Cerebellar cortex (tissue), 1 donor: ENCODE measurements at regions not wholly inside any gene's neighbourhood (a gene's known extent, or its start where the extent isn't known, plus 50 kb on each side); places are given as distances from the start of the nearest gene placed in this dataset.
"Not testable (repeated sequence)": the region's sequence is repeated elsewhere in the genome, so short reads cannot be mapped to it uniquely, and the experiment has no call there.

Experiments
- DNase-seq: peaks from one replicate; pipeline ENCODE4 v3.0.0-alpha.2; 2015; ENCODE audit warnings: low spot score

DNA sequence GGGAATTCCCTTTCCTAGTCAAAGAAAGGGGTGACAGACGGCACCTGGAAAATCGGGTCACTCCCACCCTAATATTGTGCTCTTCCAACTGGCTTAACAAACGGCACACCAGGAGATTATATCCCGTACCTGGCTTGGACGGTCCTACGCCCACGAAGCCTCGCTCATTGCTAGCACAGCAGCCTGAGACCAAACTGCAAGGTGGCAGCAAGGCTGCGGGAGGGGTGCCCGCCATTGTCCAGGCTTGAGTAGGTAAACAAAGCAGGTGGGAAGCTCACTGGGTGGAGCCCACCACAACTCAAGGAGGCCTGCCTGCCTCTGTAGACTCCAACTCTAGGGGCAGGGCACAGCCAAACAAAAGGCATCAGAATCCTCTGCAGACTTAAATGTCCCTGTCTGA, 457.8 kb upstream of the PIK3R1 start:
- not testable (repeated sequence) for DNase-seq

DNA sequence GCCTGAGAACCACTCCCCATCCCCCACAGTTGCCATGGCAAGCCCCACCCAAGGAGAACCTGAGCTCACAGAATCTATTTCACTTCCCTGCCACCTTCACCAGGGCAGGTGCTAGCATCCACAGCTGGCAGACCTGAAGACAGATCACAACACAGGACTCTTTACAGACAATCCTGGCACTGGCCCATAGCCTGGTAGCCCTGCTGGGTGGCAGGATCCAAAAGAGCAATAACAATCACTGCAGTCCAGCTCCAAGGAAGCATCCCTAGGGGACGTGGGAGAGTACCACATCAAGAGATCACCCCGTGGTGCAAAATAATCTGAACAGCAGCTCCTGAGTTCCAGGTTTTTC, 463.2 kb upstream of the PIK3R1 start:
- no peak for DNase-seq

DNA sequence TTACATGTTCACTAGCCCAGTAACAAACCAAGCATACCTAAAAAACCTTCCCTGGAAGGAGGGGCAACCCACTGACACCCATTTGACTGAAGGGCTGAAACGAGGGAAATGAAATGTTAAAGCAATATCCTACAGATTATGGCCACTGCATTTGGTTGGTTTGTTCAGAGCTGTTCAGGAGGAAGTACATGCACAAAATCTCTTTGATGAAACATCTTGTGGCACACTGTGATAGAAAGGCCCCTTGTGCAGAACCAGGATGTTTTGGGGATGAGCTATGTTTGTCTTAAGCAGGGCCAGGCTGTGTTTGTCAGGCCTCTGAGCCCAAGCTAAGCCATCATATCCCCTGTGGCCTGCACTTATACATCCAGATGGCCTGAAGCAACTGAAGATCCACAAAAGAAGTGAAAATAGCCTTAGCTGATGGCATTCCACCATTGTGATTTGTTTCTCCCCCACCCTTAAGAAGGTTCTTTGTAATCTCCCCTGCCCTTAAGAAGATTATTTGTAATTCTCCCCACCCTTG, 467.3 kb upstream of the PIK3R1 start:
- DNase-seq: no peak

DNA sequence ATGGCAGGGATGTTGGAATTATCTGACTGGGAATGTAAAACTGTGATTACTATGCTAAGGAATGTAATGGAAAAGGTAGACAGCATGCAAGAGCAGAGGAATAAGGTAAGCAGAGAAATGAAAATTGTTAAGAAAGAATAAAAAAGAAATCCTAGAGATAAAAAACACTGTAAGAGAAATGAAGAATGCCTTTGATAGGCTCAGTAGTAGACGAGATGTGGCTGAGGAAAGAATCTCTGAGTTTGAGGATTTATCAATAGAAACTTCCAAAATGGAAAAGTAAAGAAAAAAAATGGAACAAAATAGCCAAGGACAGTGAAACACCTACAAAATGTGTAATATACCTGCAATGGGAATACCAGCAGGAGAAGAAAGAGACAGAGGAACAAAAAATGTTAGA, 468.5 kb upstream of the PIK3R1 start:
- DNase-seq: no peak

DNA sequence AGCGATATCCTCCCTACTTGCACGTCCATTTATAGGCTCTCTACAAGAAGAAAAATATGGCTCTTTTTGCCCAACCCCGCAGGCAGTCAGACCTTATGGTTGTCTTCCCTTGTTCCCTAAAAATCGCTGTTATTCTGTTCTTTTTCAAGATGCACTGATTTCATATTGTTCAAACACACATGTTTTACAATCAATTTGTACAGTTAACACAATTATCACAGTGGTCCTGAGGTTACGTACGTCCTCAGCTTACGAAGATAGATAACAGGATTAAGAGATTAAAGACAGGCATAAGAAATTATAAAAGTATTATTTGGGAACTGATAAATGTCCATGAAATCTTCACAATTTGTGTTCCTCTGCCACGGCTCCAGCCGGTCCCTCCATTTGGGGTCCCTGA, 468.9 kb upstream of the PIK3R1 start:
- DNase-seq: not testable (repeated sequence)

DNA sequence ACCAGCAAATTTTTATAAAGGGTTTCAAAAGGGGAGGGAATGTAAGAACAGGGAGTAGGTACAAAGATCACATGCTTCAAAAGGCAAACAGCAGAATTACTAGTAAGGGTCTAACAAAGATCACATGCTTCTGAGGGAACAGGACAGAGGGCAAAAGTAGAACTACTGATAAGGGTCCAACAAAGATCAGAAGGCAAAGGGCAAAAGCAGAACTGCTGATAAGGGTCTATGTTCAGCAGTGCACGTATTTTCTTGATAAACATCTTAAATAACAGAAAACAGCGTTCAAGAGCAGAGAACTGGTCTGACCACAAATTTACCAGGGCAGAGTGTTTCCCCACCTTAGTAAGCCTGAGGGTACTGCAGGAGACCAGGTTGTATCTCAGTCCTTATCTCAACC, 469.5 kb upstream of the PIK3R1 start:
- no peak for DNase-seq

DNA sequence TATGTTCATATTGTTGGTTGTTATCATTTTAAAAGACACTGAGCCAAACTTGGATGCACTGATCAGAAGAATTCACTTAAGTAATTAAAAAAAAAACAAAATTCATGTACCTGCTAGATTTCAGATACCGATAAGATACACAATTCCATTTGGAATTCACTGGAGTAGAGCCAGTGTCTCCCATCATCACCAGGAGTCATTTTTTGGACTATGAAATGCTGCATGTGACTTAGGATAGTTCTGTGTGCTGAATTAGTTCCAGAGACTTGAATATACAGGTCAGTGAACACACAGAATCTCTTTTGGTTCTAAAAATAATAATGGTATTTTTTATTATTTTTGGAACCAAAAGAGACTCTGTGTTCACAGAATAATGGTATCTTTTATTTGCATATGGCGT, 482.6 kb upstream of the PIK3R1 start:
- DNase-seq: peak; percentile 91

DNA sequence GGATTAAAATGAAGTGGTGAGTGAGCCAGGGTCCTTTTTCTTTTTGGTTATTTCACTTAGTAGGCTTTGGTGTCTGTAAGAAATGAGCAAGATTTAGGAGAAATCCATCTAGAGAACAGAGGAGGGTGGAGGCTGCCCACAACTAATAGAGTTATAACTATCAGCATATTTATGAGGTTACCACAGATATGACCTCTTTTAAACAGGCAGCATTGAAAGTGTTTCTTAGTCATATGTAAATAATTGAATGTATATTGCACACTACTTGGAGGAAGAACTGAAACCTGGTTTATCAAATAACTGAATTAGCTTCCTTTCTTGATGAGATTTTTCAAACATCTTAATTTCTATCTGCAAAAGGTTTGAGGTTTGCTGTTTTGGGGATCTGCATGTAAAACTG, 483.1 kb upstream of the PIK3R1 start:
- no peak for DNase-seq

DNA sequence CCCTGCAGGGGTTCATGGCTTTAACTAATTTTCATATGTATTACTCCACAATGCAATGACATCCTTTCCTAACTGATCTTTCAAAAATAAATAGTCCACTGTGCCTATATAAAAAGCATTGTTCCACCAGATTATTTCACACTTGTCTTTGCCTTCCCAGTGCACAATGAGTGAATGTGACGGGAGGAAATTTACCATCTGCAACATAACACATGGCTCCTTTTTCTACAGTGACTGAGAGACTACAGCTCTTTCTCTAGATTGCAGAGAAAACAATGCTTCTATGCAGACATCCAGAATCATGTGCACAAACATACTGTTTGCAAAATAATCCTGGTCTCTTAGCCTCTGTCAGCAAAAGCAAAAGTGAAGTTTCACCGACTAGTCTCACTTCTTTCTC, 483.7 kb upstream of the PIK3R1 start:
- peak; percentile 95 for DNase-seq

DNA sequence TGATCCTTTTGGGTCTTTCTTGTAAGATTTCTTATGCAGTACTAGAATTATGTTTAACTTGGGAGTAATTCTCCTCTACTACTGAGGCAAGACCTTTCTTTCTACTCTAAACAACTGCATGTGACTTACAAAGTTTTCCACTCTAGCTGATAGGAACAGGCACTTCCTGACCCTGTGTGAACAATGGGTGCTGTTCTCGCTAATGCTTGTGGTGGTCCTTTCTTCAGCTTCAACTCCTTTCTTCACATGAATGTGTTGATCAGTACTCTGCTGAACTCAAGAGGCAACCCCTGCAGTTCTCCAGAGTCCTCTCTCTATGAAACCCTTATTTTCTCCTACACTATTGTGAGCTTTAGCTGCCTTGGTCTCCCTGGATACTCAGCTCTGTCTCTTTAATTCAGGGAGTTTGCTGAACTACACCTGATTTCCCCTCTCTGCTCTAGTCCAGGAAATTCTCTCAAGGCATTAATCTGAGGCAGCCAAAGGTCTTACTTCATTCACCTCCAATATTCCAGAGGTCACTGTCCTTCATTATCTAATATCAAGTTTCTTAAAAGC, 484.6 kb upstream of the PIK3R1 start:
- DNase-seq: no peak

DNA sequence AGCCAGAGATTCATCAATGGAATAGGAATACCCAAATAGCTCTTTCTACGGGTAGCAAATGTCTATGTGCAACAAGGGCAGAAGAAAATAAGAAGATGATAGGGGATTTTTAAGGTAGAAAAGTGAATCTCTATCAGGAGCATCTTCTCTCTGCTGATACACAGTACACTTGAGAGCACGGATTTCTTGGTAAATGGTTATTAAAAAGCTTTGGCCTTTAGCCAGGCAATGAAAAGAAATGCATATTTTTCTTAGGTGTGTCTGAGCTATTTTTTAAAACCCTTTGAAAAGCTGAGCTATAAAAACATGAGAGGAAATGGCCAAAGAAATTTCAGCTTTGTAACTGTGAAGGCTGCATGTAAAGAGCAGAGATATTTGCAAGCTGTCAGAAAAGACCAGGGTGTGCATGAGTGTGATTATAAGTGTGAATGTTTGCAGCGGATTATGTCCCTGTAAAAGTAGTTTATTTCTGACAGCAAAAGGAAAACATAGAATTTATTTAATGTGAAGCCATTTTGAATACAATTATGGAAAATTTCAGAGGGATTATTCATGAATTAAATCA, 487.1 kb upstream of the PIK3R1 start:
- DNase-seq: no peak

DNA sequence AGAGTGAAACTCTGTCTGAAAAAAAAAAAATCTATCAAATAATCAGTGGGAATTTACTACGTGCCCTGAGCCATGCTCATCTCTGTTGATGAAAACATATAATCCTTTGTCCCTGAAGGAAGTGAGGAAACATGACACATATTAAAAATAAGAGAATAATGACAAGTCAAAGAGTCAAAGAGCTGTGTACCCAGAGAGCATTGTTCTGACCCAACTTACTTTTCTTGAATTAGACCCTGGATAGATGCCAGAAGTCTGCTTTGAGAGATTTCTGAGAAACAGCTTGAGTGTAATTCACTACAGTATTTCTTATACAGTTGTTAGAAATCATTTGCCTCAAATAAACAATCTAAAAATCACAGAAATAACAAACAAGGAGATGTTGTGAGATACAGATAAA, 490.0 kb upstream of the PIK3R1 start:
- no peak for DNase-seq

DNA sequence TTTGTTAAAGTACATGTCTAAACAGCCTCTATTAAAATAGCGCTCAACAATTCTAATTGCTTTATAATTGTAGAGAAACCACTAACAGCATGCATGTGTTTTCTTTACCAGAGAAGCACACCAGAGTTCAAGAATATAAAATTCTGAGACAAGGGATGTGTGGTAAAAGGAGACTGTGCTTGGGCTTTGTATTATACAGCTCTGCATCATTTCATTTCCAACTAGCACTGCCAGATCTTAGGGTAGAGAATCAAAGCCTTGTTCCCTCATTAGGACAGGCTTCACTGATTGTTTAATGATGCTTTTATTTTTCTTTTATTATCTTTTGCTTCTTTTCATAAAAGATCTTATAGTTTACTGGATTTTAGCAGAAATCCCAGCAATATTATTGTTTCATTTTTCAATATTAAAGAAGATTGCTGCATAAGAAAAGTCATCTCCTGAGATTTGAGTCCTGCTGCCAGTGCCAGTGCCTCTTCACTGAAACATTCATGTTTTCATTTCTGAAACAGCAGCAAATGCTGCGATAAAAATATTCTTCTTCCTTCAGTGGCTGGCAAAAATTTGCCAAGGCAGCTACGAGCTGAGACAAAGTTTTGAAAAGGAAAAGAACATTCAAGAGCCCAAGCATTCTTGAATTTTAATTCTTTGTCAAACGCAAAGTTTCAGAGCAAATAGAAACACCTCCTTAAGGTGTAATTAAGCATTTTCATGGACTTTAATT, 491.0 kb upstream of the PIK3R1 start:
- peak; percentile 52 for DNase-seq

DNA sequence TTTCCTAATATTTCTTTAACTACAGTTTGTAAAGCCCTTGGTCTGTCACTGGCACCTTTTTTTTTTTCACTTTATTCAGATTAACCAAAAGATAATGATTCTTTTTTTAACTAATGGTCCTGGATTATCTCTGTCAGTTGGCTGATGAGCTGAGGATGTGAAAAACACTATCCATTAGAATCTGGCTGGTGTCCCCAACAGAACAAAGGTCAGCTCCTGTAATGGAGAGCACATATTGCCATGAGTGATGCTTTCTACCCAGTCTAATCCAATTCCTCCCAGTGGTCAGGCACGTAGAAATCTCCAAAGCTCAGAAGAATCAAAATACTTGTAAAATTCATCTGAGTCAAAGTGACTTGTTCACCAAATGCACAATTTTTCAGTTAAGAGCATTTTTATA, 491.7 kb upstream of the PIK3R1 start:
- no peak for DNase-seq

DNA sequence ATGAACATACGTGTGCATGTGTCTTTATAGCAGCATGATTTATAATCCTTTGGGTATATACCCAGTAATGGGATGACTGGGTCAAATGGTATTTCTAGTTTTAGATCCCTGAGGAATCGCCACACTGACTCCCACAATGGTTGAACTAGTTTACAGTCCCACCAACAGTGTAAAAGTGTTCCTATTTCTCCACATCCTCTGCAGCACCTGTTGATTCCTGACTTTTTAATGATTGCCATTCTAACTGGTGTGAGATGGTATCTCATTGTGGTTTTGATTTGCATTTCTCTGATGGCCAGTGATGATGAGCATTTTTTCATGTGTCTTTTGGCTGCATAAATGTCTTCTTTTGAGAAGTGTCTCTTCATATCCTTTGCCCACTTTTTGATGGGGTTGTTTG, 493.0 kb upstream of the PIK3R1 start:
- not testable (repeated sequence) for DNase-seq

DNA sequence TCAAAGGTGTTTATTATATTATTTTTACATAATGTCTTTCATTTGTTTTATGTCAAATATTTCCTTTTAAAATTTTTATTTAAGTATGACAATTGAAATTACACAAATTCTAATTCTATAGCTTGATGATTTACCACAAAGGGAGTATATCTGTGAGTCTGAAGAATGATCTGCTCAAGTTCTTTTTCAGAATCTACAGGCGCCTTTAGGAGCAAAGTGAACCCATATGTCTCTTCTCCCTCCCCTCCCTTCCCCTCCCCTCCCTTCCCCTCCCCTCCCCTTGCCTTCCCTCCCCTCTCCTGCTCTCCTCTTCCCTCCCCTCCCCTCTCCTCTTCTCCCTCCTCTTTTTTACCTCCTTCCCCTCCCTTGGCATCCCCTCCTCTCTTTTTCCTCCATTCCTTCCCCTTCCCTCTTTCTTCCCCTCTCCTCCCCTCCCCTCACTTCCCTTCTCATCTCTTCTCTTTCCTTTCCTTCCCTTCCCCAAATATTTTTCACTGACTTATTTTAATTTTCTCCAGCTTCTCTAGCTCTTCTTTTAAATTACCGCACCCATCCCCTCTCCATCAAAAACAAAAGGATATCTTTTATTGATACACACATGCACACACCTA, 495.3 kb upstream of the PIK3R1 start:
- DNase-seq: no peak

DNA sequence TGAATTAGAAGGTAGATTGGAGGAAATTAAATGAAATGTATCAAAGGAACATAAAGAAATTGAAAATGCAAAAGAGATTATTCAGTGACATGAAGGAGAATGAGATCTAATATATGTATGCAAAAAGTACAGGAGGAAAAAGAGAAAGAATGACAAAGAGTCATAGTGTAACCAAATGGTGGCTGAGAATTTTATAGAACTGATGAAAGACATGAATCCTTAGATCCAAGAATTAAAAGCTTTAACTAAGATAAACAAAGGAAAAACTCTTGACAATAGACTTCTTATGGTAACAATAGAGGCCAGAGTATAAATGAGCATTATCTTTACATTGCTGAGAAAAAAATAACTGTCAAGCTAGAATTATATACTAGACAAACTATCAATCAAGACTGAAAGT, 505.4 kb upstream of the CD180 start:
- DNase-seq: no peak

DNA sequence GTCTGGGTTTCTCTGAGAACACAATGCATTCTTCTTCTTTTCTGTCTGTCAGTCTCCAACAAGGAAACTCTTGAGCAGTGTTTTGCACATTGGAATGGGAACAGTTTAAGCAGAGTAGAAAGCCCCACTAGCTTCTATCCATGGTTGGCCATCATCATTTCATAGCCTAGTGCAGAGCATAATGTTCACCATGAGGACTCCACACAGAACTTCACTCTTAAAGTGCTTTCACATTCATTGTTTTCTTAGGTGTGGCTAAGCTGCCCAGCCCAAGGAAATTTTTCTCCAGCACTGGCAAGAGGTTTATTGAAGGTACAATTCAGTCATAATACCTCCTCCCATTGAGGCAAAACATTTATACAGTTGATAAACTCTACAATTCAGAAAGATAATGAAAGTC, 503.0 kb upstream of the CD180 start:
- no peak for DNase-seq

DNA sequence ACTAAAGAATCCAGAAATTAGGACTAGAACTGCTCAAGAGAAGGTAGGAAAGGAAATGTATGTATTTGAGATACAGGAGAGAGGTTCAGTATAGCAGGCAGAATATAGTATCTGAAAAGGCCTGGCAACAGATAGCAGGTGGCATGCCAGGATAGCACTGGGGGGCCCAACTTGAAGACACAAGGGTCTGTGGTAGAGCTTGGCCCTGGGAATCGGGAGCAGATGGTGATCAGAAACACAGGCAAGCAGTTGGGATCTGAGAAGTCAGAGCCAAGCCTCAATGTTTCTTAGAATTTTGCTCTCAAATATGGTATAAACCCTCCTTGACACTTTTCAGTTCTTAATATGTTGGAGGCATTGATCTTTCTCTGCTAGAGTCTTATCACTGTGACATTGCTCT, 499.8 kb upstream of the CD180 start:
- peak; percentile 80 for DNase-seq

DNA sequence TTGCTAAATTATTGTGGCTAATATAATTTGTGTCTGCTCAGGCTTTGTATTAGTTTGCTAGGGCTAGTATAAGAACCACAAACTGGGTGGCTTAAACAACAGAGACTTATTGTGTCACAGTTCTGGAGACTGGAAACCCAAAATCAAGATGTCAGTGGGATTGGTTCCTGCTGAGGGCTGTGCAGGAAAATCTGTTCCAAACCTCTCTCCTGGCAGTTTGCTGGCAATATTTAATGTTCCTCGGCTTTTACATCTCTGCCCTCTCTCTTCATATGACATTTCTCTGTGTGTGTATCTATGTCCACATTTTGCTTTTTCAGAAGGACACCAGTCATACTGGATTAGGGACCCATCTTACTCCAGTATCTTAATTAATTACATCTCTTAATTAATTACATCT, 498.8 kb upstream of the CD180 start:
- DNase-seq: peak; percentile 93

DNA sequence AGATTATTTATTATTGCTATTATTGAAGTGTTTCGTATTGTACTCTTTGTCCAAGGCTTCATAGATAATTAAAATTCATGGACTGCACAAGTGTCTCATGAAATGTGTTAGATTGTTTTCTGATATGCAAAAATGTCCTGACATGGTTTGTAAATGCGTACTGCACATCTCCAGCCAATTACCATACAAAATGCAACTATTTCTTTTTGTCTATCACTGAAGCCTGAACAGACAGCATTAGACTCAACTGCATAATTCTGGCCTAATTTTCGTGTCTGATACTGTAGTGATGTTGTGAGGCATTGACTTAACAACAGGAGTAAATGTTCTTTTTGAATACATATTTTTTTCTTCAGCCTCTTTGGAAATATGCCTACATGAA, 498.2 kb upstream of the CD180 start:
- peak; percentile 27 for DNase-seq

DNA sequence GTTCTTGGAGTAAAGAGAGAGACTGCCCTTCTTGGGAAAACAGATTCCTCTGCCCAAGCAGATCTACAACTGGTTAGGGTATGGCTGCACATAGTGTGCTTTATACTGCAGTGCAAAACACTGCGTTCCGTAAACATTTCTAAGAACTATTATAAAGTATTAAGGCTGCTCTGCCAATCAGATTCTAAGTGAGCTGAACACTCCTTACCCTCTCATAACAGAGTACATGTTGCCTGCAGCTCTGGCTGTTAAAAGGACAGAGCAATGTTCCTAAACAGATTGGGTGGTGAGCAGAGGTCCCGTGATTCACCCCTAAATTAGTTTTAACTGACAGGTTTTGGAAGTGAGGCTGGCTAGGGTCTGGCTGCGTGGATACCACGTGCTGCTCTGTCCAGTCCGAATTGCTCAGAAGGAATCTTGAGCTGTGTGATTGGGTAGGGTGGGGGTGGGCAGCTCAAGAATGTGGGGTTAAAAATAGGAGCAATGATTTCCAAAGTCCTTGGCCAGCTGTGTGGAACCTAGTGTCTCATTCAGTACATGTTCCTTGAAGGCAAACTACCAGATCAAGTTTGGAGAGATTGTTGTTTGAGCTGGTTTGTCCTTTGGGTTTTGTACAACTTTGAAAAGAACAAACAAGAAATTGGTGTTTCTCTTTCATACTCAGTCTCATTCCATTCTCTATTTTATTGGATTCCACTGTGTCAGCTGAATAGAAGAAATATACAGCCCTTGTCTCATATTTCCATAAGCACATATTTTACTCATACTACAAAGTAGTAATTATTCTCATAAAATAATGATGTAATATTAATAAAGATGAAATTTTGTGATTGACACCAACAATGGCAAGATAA, 497.6 kb upstream of the CD180 start:
- no peak for DNase-seq
